ENCODE measurements at regions not wholly inside any gene's neighbourhood (a gene's known extent, or its start where the extent isn't known, plus 50 kb on each side); places are given as distances from the start of the nearest gene placed in this dataset.

- Mint-ChIP-seq H3K36me3 (no peaks in the 10 kb centered on the region), H3K27me3 (peaks cover 10% of the 10 kb centered on the region), H3K4me3 (no peak overlapping the region), H3K4me1 (ENCODE audit: low read depth) (no peaks in the 10 kb centered on the region), H3K27ac (no peak overlapping the region), H3K9me3 (no peaks in the 10 kb centered on the region)
- POLR2A ChIA-PET: no interaction called here
- DNase-seq: no peak
- intact Hi-C loops (cut with micrococcal nuclease): no loop called here
- CTCF ChIA-PET: no interaction called here
Observed at GRCh38 chr11:105399511-105399910, 210.4 kb upstream of the GRIA4 start.

- no peak overlapping the region for H3K4me3 Mint-ChIP-seq
- CTCF ChIA-PET: no interaction called here
Observed at GRCh38 chr11:105398636-105399035, 211.2 kb upstream of the GRIA4 start.

GRCh38 chr11:105393326-105393725 is 216.5 kb upstream of the GRIA4 start:
- no peaks in the 10 kb centered on the region for H3K4me1 Mint-ChIP-seq (ENCODE audit: low read depth)
- H3K9me3 Mint-ChIP-seq: no peaks in the 10 kb centered on the region
- no peaks in the 10 kb centered on the region for H3K36me3 Mint-ChIP-seq
- H3K27me3 Mint-ChIP-seq: no peaks in the 10 kb centered on the region
- DNase-seq: no peak
- ChIA-PET POLR2A (no interaction called here), CTCF (no interaction called here)
- no peak overlapping the region for H3K4me3 Mint-ChIP-seq
- intact Hi-C loops (cut with micrococcal nuclease): no loop called here
- no peak overlapping the region for H3K27ac Mint-ChIP-seq

More at GRCh38 chr11:105398636-105399035, 211.2 kb upstream of the GRIA4 start:
- Mint-ChIP-seq H3K4me1 (ENCODE audit: low read depth) (no peaks in the 10 kb centered on the region), H3K36me3 (no peaks in the 10 kb centered on the region), H3K27me3 (peaks cover 10% of the 10 kb centered on the region), H3K9me3 (no peaks in the 10 kb centered on the region), H3K27ac (no peak overlapping the region)
- no peak for DNase-seq
- POLR2A ChIA-PET: no interaction called here
- intact Hi-C loops (cut with micrococcal nuclease): no loop called here

GRCh38 chr11:105392556-105392955 is 217.3 kb upstream of the GRIA4 start:
- intact Hi-C loops (cut with micrococcal nuclease): no loop called here
- Mint-ChIP-seq H3K27ac (no peak overlapping the region), H3K4me1 (ENCODE audit: low read depth) (no peaks in the 10 kb centered on the region), H3K4me3 (no peak overlapping the region), H3K36me3 (no peaks in the 10 kb centered on the region), H3K9me3 (no peaks in the 10 kb centered on the region), H3K27me3 (no peaks in the 10 kb centered on the region)
- CTCF ChIA-PET: no interaction called here
- DNase-seq: no peak
- POLR2A ChIA-PET: no interaction called here

- H3K4me1 Mint-ChIP-seq (ENCODE audit: low read depth): no peaks in the 10 kb centered on the region
Observed at GRCh38 chr11:105389952-105390351, 219.9 kb upstream of the GRIA4 start.

GRCh38 chr11:105388006-105388405 is 221.9 kb upstream of the GRIA4 start:
- H3K9me3 Mint-ChIP-seq: no peaks in the 10 kb centered on the region
- H3K4me3 Mint-ChIP-seq: no peak overlapping the region
- no peaks in the 10 kb centered on the region for H3K27me3 Mint-ChIP-seq
- DNase-seq: no peak
- POLR2A ChIA-PET: no interaction called here
- intact Hi-C loops (cut with micrococcal nuclease): no loop called here
- CTCF ChIA-PET: no interaction called here
- H3K27ac Mint-ChIP-seq: no peak overlapping the region
- no peaks in the 10 kb centered on the region for H3K4me1 Mint-ChIP-seq (ENCODE audit: low read depth)
- no peaks in the 10 kb centered on the region for H3K36me3 Mint-ChIP-seq

More at GRCh38 chr11:105389952-105390351, 219.9 kb upstream of the GRIA4 start:
- intact Hi-C loops (cut with micrococcal nuclease): no loop called here
- Mint-ChIP-seq H3K9me3 (no peaks in the 10 kb centered on the region), H3K27me3 (no peaks in the 10 kb centered on the region), H3K4me3 (no peak overlapping the region), H3K27ac (no peak overlapping the region), H3K36me3 (no peaks in the 10 kb centered on the region)
- DNase-seq: no peak
- ChIA-PET CTCF (interaction anchor here (0.6 kb wide), 1 partner anchor 188 kb away, joined by 3 read pairs; no protein-coding TSS in a partner anchor), POLR2A (no interaction called here)

GRCh38 chr11:105381941-105382340 is 227.9 kb upstream of the GRIA4 start:
- POLR2A ChIA-PET: no interaction called here
- Mint-ChIP-seq H3K9me3 (no peaks in the 10 kb centered on the region), H3K27me3 (no peaks in the 10 kb centered on the region), H3K27ac (no peak overlapping the region), H3K4me1 (ENCODE audit: low read depth) (no peaks in the 10 kb centered on the region), H3K36me3 (no peaks in the 10 kb centered on the region), H3K4me3 (no peak overlapping the region)
- no peak for DNase-seq
- intact Hi-C loops (cut with micrococcal nuclease): no loop called here
- CTCF ChIA-PET: no interaction called here

GRCh38 chr11:105377870-105378269 is 232.0 kb upstream of the GRIA4 start:
- Mint-ChIP-seq H3K36me3 (peaks cover 1% of the 10 kb centered on the region), H3K4me1 (ENCODE audit: low read depth) (no peaks in the 10 kb centered on the region), H3K9me3 (peaks cover 8% of the 10 kb centered on the region), H3K27ac (no peak overlapping the region), H3K27me3 (no peaks in the 10 kb centered on the region), H3K4me3 (no peak overlapping the region)
- intact Hi-C loops (cut with micrococcal nuclease): no loop called here
- POLR2A ChIA-PET: no interaction called here
- CTCF ChIA-PET: no interaction called here
- DNase-seq: no peak

- intact Hi-C loops (cut with micrococcal nuclease): no loop called here
- Mint-ChIP-seq H3K36me3 (peaks cover 1% of the 10 kb centered on the region), H3K27me3 (no peaks in the 10 kb centered on the region), H3K4me1 (ENCODE audit: low read depth) (no peaks in the 10 kb centered on the region), H3K4me3 (no peak overlapping the region), H3K27ac (no peak overlapping the region), H3K9me3 (peaks cover 8% of the 10 kb centered on the region)
- no peak for DNase-seq
- ChIA-PET CTCF (no interaction called here), POLR2A (no interaction called here)
Observed at GRCh38 chr11:105372206-105372605, 232.6 kb upstream of the CARD18 start.

GRCh38 chr11:105371311-105371710 is 231.7 kb upstream of the CARD18 start:
- H3K9me3 Mint-ChIP-seq: peaks cover 5% of the 10 kb centered on the region
- no peak overlapping the region for H3K27ac Mint-ChIP-seq
- intact Hi-C loops (cut with micrococcal nuclease): no loop called here
- CTCF ChIA-PET: no interaction called here
- H3K4me1 Mint-ChIP-seq (ENCODE audit: low read depth): no peaks in the 10 kb centered on the region
- no peak for DNase-seq
- H3K4me3 Mint-ChIP-seq: no peak overlapping the region
- no peaks in the 10 kb centered on the region for H3K27me3 Mint-ChIP-seq
- POLR2A ChIA-PET: no interaction called here
- peaks cover 1% of the 10 kb centered on the region for H3K36me3 Mint-ChIP-seq

GRCh38 chr11:105368711-105369110 is 229.1 kb upstream of the CARD18 start:
- intact Hi-C loops (cut with micrococcal nuclease): no loop called here
- no peak for DNase-seq
- ChIA-PET CTCF (no interaction called here), POLR2A (no interaction called here)
- Mint-ChIP-seq H3K4me3 (no peak overlapping the region), H3K27me3 (no peaks in the 10 kb centered on the region), H3K27ac (no peak overlapping the region), H3K4me1 (ENCODE audit: low read depth) (no peaks in the 10 kb centered on the region), H3K9me3 (no peaks in the 10 kb centered on the region), H3K36me3 (peaks cover 1% of the 10 kb centered on the region)

- Mint-ChIP-seq H3K4me3 (no peak overlapping the region), H3K4me1 (ENCODE audit: low read depth) (no peaks in the 10 kb centered on the region), H3K27me3 (no peaks in the 10 kb centered on the region), H3K27ac (no peak overlapping the region), H3K9me3 (no peaks in the 10 kb centered on the region), H3K36me3 (no peaks in the 10 kb centered on the region)
- CTCF ChIA-PET: no interaction called here
- POLR2A ChIA-PET: no interaction called here
- intact Hi-C loops (cut with micrococcal nuclease): no loop called here
- DNase-seq: no peak
Observed at GRCh38 chr11:105367129-105367528, 227.6 kb upstream of the CARD18 start.

- no peak overlapping the region for H3K4me3 Mint-ChIP-seq
- DNase-seq: no peak
- H3K36me3 Mint-ChIP-seq: no peaks in the 10 kb centered on the region
- H3K27me3 Mint-ChIP-seq: peaks cover 7% of the 10 kb centered on the region
- CTCF ChIA-PET: no interaction called here
- no peaks in the 10 kb centered on the region for H3K9me3 Mint-ChIP-seq
- POLR2A ChIA-PET: no interaction called here
- H3K27ac Mint-ChIP-seq: no peak overlapping the region
- no peaks in the 10 kb centered on the region for H3K4me1 Mint-ChIP-seq (ENCODE audit: low read depth)
- intact Hi-C loops (cut with micrococcal nuclease): no loop called here
Observed at GRCh38 chr11:105361651-105362050, 222.1 kb upstream of the CARD18 start.

- Mint-ChIP-seq H3K9me3 (no peaks in the 10 kb centered on the region), H3K4me1 (ENCODE audit: low read depth) (no peaks in the 10 kb centered on the region), H3K27me3 (peaks cover 7% of the 10 kb centered on the region), H3K36me3 (no peaks in the 10 kb centered on the region), H3K27ac (no peak overlapping the region), H3K4me3 (no peak overlapping the region)
- CTCF ChIA-PET: no interaction called here
- intact Hi-C loops (cut with micrococcal nuclease): no loop called here
- POLR2A ChIA-PET: no interaction called here
- DNase-seq: no peak
Observed at GRCh38 chr11:105357764-105358163, 218.2 kb upstream of the CARD18 start.
